ENCODE measurements at regions not wholly inside any gene's neighbourhood (a gene's known extent, or its start where the extent isn't known, plus 50 kb on each side); places are given as distances from the start of the nearest gene placed in this dataset.

DNA sequence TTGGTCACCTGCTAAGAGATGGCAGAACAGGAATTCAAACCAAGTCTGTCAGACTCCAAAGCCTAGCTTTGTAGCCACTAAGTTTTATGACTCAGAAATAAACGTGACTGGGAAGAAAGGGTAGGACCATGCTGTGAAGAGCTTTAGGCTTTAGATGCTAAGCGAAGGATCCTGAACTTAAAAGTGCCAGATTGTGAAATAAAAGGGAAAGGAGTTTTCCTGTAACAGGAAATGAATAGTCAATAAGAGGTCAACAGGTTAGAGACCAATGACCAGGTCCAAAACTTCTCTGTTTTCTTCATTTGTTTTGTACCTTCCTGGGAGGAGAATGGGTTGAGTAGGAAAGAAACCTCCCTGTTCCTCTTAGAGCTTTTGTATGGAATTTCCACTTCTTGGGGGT lies 98.8 kb upstream of the EOLA2 start:
- Mint-ChIP-seq H3K36me3 (ENCODE audit: unreplicated experiment) (peaks cover 8% of the 10 kb centered on the region), H3K9me3 (ENCODE audit: unreplicated experiment) (peaks cover 25% of the 10 kb centered on the region), H3K4me3 (ENCODE audit: unreplicated experiment) (no peak overlapping the region), H3K27me3 (ENCODE audit: unreplicated experiment) (no peaks in the 10 kb centered on the region), H3K27ac (ENCODE audit: unreplicated experiment) (peak overlapping the region; percentile 75), H3K4me1 (ENCODE audit: unreplicated experiment) (peaks cover 53% of the 10 kb centered on the region)
- TF ChIP-seq, protein P1, sequence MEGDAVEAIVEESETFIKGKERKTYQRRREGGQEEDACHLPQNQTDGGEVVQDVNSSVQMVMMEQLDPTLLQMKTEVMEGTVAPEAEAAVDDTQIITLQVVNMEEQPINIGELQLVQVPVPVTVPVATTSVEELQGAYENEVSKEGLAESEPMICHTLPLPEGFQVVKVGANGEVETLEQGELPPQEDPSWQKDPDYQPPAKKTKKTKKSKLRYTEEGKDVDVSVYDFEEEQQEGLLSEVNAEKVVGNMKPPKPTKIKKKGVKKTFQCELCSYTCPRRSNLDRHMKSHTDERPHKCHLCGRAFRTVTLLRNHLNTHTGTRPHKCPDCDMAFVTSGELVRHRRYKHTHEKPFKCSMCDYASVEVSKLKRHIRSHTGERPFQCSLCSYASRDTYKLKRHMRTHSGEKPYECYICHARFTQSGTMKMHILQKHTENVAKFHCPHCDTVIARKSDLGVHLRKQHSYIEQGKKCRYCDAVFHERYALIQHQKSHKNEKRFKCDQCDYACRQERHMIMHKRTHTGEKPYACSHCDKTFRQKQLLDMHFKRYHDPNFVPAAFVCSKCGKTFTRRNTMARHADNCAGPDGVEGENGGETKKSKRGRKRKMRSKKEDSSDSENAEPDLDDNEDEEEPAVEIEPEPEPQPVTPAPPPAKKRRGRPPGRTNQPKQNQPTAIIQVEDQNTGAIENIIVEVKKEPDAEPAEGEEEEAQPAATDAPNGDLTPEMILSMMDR (IDR thresholded peaks at IDR 0.05) = no peak
- DNase-seq (ENCODE audit: extremely low spot score, unreplicated experiment) = no peak

DNA sequence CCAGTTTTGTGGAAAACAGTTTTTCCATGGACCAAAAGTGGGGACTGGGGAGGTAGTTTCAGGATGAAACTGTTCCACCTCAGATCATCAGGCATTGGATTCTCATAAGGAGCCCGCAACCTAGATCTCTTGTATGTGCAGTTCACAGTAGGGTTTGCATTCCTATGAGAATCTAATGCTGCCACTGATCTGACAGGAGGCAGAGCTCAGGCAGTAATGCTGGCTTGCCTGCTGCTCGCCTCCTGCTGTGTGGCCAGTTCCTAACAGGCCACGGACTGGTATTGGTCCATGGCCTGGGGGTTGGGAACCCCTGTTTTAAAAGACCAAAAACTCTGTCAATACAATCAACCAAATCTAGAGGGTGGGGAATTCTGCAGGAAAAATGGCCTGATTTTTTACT lies 100.0 kb upstream of the EOLA2 start:
- peak overlapping the region; percentile 91 for H3K27ac Mint-ChIP-seq (ENCODE audit: unreplicated experiment)
- peaks cover 42% of the 10 kb centered on the region for H3K4me1 Mint-ChIP-seq (ENCODE audit: unreplicated experiment)
- H3K9me3 Mint-ChIP-seq (ENCODE audit: unreplicated experiment) = peaks cover 31% of the 10 kb centered on the region

DNA sequence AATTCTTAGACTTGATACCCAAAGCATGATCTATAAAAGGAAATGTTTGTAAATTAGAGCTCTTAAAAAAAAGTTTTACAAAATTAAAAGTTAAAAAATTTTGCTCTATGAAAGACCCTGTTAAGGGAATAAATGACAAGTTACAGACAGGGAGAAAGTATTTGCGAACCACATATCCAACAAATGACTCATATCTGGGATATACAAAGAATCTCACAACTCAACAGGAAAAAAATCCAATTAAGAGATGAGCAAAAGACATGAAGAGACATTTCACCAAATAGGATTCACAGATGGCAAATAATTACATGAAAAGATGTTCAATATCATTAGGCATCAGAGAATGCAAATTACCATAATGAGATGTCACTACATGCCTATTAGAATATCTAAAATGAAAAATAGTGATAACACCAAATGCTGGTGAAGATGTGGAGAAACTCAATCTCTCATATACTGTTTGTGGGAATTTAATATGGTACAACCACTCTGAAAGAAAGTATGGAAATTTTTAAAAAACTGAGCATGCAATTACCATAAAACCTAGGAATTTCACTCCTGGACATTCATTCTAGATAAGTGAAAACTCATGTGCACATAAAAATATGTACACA lies 100.8 kb upstream of the EOLA2 start:
- Mint-ChIP-seq H3K9me3 (ENCODE audit: unreplicated experiment) (peaks cover 30% of the 10 kb centered on the region), H3K4me3 (ENCODE audit: unreplicated experiment) (no peak overlapping the region), H3K27me3 (ENCODE audit: unreplicated experiment) (no peaks in the 10 kb centered on the region), H3K4me1 (ENCODE audit: unreplicated experiment) (peaks cover 42% of the 10 kb centered on the region), H3K27ac (ENCODE audit: unreplicated experiment) (peak overlapping the region; percentile 91), H3K36me3 (ENCODE audit: unreplicated experiment) (peaks cover 8% of the 10 kb centered on the region)
- TF ChIP-seq, protein P1 (IDR thresholded peaks at IDR 0.05) = no peak
- DNase-seq (ENCODE audit: extremely low spot score, unreplicated experiment) = no peak

More for the DNA sequence above, 100.0 kb upstream of the EOLA2 start:
- no peaks in the 10 kb centered on the region for H3K27me3 Mint-ChIP-seq (ENCODE audit: unreplicated experiment)
- DNase-seq (ENCODE audit: extremely low spot score, unreplicated experiment) = no peak
- TF ChIP-seq, protein P1 (IDR thresholded peaks at IDR 0.05) = no peak
- H3K4me3 Mint-ChIP-seq (ENCODE audit: unreplicated experiment) = peak overlapping the region; percentile 11
- H3K36me3 Mint-ChIP-seq (ENCODE audit: unreplicated experiment) = peaks cover 8% of the 10 kb centered on the region

DNA sequence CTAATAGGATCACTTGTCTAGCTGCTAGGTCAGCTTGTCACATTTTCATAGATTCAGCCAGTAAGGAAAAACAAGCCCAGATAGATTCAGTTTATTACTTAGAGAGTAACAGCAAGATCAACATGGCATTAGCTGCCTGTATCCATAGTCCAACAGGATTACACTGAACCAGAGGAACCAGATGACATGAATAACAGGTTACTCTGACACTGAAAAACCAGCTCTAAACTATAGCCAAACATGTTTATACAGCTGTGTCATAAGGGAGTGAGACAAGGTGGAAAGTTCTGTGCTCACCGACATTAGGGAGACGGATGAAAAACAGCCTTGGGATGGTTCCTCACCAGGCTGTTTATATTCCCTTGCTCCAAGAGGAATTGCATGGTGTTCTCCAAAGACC lies 102.9 kb upstream of the EOLA2 start:
- Mint-ChIP-seq H3K4me1 (ENCODE audit: unreplicated experiment) (peaks cover 35% of the 10 kb centered on the region), H3K27ac (ENCODE audit: unreplicated experiment) (peak overlapping the region; percentile 8), H3K9me3 (ENCODE audit: unreplicated experiment) (peaks cover 22% of the 10 kb centered on the region)

DNA sequence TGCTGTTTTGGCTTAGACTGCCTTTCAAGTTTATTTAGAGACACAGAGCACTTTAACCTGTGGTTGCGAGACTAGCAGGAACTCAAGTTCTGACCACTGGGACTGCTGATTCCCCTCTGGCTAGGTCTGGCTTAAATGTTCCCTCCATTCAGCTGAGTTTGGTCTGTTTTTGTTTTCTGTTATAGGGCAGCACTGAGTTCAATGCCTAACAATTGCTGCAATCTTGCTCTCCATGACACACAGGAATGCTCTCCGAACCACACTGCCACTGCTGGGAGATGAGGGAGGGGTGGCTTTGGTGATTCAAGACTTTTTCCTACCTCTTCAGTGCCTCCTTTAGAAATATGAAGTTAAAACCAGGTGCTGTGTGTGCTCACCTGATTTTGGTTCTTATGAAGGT lies 106.3 kb upstream of the EOLA2 start:
- no peaks in the 10 kb centered on the region for H3K27me3 Mint-ChIP-seq (ENCODE audit: unreplicated experiment)
- H3K4me1 Mint-ChIP-seq (ENCODE audit: unreplicated experiment) = peaks cover 5% of the 10 kb centered on the region
- H3K27ac Mint-ChIP-seq (ENCODE audit: unreplicated experiment) = peak overlapping the region; percentile 38
- no peak for DNase-seq (ENCODE audit: extremely low spot score, unreplicated experiment)
- H3K4me3 Mint-ChIP-seq (ENCODE audit: unreplicated experiment) = no peak overlapping the region
- TF ChIP-seq, protein P1 (IDR thresholded peaks at IDR 0.05) = no peak
- peaks cover 4% of the 10 kb centered on the region for H3K36me3 Mint-ChIP-seq (ENCODE audit: unreplicated experiment)
- H3K9me3 Mint-ChIP-seq (ENCODE audit: unreplicated experiment) = peaks cover 28% of the 10 kb centered on the region

More for the DNA sequence above, 102.9 kb upstream of the EOLA2 start:
- no peaks in the 10 kb centered on the region for H3K27me3 Mint-ChIP-seq (ENCODE audit: unreplicated experiment)
- H3K4me3 Mint-ChIP-seq (ENCODE audit: unreplicated experiment) = no peak overlapping the region
- peaks cover 4% of the 10 kb centered on the region for H3K36me3 Mint-ChIP-seq (ENCODE audit: unreplicated experiment)
- no peak for DNase-seq (ENCODE audit: extremely low spot score, unreplicated experiment)
- TF ChIP-seq, protein P1 (IDR thresholded peaks at IDR 0.05) = no peak
